ENCODE measurements at regions not wholly inside any gene's neighbourhood (a gene's known extent, or its start where the extent isn't known, plus 50 kb on each side); places are given as distances from the start of the nearest gene placed in this dataset.

GRCh38 chr7:17557251-17557671 is 258.8 kb downstream of the AHR start:
- no peak overlapping the region for H3K4me3 Mint-ChIP-seq
- Histone ChIP-seq H3K4me2 (replicated peaks; ENCODE audit: extremely low read depth, low read length, poor library complexity, severe bottlenecking) (no peak overlapping the region), H2AFZ (ENCODE audit: insufficient read depth, low read depth, low read length, poor library complexity, severe bottlenecking) (no peak overlapping the region), H3K27ac (ENCODE audit: low read depth in 1 of 2, low read length in 2 of 2) (no peak overlapping the region), H3K9me3 (replicated peaks in 1 of 2; ENCODE audit: control insufficient read depth in 1 of 2, insufficient read depth in 1 of 2, low read length in 2 of 2) (no peaks in the 10 kb centered on the region), H3K27me3 (ENCODE audit: control insufficient read depth in 2 of 2, insufficient read depth in 2 of 2, low read length in 2 of 2) (peaks cover 20 to 36% of the 10 kb centered on the region in 2 donors), H3K4me1 (ENCODE audit: control insufficient read depth in 1 of 2, insufficient read depth in 2 of 2, low read length in 2 of 2) (peaks cover 0 to 4% of the 10 kb centered on the region in 2 donors), H3K9ac (ENCODE audit: insufficient read depth, low read length, poor library complexity, severe bottlenecking) (no peak overlapping the region), H3K36me3 (replicated peaks in 1 of 2; ENCODE audit: control insufficient read depth in 1 of 2, insufficient read depth in 2 of 2, low read length in 2 of 2) (no peaks in the 10 kb centered on the region), H3K4me3 (replicated peaks in 1 of 3; ENCODE audit: low read depth in 2 of 3, low read length in 3 of 3) (no peak overlapping the region), H4K20me1 (ENCODE audit: insufficient read depth, low read length) (no peaks in the 10 kb centered on the region), H3K79me2 (ENCODE audit: insufficient read depth, low read length) (no peaks in the 10 kb centered on the region)
- H3K27me3 Mint-ChIP-seq (ENCODE audit: low read depth in 3 of 3), result peaks cover 8 to 23% (median 19%) of the 10 kb centered on the region in 3 donors
- H3K27ac Mint-ChIP-seq, result no peak overlapping the region
- intact Hi-C loops (cut with micrococcal nuclease), result no loop called here
- WGBS (ENCODE audit: insufficient coverage), result 100% methylated on average over 1 of the region's 1 CpG
- no peak for TF ChIP-seq CTCF (IDR thresholded peaks at IDR 0.05)
- H3K9me3 Mint-ChIP-seq, result peaks cover 0 to 5% (median 3%) of the 10 kb centered on the region in 7 donors
- no peak for DNase-seq
- no peaks in the 10 kb centered on the region for H3K36me3 Mint-ChIP-seq
- peaks cover 15% of the 10 kb centered on the region for H3K4me1 Mint-ChIP-seq

- Mint-ChIP-seq H3K4me1 (peaks cover 15% of the 10 kb centered on the region), H3K36me3 (no peaks in the 10 kb centered on the region), H3K9me3 (peaks cover 0 to 5% (median 4%) of the 10 kb centered on the region in 7 donors), H3K27ac (no peak overlapping the region), H3K4me3 (no peak overlapping the region), H3K27me3 (ENCODE audit: low read depth in 3 of 3) (peaks cover 15 to 26% (median 21%) of the 10 kb centered on the region in 3 donors)
- Histone ChIP-seq H3K79me2 (ENCODE audit: insufficient read depth, low read length) (no peaks in the 10 kb centered on the region), H3K4me2 (replicated peaks; ENCODE audit: extremely low read depth, low read length, poor library complexity, severe bottlenecking) (no peak overlapping the region), H2AFZ (ENCODE audit: insufficient read depth, low read depth, low read length, poor library complexity, severe bottlenecking) (no peak overlapping the region), H3K27ac (ENCODE audit: low read depth in 1 of 2, low read length in 2 of 2) (no peak overlapping the region), H3K9ac (ENCODE audit: insufficient read depth, low read length, poor library complexity, severe bottlenecking) (no peak overlapping the region), H3K27me3 (ENCODE audit: control insufficient read depth in 2 of 2, insufficient read depth in 2 of 2, low read length in 2 of 2) (peaks cover 28 to 44% of the 10 kb centered on the region in 2 donors), H3K4me1 (ENCODE audit: control insufficient read depth in 1 of 2, insufficient read depth in 2 of 2, low read length in 2 of 2) (peaks cover 0 to 4% of the 10 kb centered on the region in 2 donors), H4K20me1 (ENCODE audit: insufficient read depth, low read length) (no peaks in the 10 kb centered on the region), H3K9me3 (replicated peaks in 1 of 2; ENCODE audit: control insufficient read depth in 1 of 2, insufficient read depth in 1 of 2, low read length in 2 of 2) (no peaks in the 10 kb centered on the region), H3K4me3 (replicated peaks in 1 of 3; ENCODE audit: low read depth in 2 of 3, low read length in 3 of 3) (no peak overlapping the region), H3K36me3 (replicated peaks in 1 of 2; ENCODE audit: control insufficient read depth in 1 of 2, insufficient read depth in 2 of 2, low read length in 2 of 2) (no peaks in the 10 kb centered on the region)
- no CpG with 5 or more reads among the region's 4 CpGs for WGBS (ENCODE audit: insufficient coverage)
- DNase-seq, result no peak
- TF ChIP-seq CTCF (IDR thresholded peaks at IDR 0.05), result no peak
- intact Hi-C loops (cut with micrococcal nuclease), result no loop called here
These were observed 259.7 kb downstream of the AHR start for GRCh38 chr7:17558135-17558534.

Measured in CD14-positive monocyte (primary cell).